NCI-H2107 treated with DMSO at 0.1 percent for 48 hours (cell line): ENCODE measurements at regions not wholly inside any gene's neighbourhood (a gene's known extent, or its start where the extent isn't known, plus 50 kb on each side); places are given as distances from the start of the nearest gene placed in this dataset.
A peak's percentile ranks its signal among the peaks of the same experiment; 100 is the strongest.

Experiments
- DNase-seq: peaks from one replicate; lab custom pipeline; 2025; ENCODE audit not compliant: unreplicated experiment; lab: John Stamatoyannopoulos, UW

DNA sequence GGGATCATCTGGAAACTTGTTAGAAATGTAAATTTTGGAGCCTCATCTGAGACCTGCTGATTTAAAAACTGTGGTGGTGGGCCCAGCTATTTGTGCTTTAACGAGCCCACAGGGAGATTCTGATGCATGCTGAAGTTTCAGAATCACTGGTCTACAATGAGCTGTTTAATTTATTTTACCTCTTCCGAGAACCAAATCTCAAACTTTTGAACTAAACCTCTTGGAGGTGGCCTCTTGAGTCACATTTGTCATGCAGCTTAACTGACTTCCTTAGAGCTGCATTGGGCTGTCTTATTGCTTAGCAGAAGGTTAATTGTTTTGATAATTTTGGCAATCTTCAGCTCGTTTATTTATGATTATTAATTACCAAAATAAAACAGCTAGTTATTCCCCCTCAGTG, 112.1 kb upstream of the NPHP3 start:
- no peak for DNase-seq

DNA sequence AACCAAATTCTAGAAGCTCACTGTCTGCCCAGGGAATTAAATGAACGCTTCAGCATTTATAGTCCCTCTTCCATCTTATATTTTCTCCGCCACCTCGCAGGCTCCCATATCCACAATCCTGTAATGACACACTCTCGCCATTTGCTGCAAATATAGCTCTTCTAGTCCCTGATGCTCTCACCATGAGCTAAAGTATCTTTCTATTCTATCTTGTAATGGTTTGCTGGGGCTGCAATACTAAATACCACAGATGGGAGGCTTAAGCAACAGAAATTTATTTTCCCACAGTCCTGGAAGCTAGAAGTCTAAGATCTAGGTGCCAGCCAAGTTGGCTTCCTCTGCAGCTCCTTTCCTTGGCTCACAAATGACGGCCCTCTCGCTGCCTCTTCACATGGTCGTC, 106.9 kb upstream of the NPHP3 start:
- no peak for DNase-seq

DNA sequence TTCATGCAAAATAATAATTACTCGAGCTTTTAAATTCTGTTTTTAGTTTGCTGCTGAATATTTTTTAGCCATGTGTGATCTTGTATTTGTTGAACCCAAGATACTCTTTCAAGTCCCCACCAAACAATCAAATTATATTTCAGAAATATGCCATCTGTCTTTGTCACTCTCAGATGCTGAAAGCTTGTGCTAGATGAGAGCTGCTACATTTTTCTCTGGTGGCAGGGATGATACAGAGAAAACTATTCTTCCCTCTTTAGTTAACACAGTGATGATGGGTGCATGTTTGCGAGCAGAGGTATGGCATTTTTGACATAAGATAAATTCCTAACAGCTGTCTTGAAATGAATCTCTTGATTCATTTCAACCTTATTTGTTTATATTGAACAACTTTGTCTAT, 100.6 kb upstream of the NPHP3 start:
- no peak for DNase-seq

DNA sequence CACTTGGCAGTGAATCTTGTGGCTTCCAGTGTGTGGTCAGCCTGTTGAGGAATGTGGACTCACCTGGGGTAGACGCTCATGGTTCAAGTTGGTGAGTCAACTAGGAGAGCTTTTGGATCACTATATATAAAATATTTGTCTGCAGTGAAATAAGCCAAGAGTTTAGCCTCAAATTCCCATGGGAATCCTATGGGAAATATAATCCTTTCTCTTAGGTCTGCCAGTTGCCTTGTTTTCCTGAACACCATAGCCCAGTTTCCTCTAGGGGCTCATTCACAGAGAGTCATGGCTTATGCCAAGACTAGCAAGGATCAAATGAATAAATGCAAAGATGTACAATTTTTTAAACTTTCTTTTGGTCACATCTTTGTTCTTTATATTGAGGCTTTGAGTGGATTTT, 100.1 kb upstream of the NPHP3 start:
- DNase-seq = peak; percentile 78

- DNase-seq = no peak
Observed at GRCh38 chr3:132821314-132821713, 99.1 kb upstream of the NPHP3 start.

DNA sequence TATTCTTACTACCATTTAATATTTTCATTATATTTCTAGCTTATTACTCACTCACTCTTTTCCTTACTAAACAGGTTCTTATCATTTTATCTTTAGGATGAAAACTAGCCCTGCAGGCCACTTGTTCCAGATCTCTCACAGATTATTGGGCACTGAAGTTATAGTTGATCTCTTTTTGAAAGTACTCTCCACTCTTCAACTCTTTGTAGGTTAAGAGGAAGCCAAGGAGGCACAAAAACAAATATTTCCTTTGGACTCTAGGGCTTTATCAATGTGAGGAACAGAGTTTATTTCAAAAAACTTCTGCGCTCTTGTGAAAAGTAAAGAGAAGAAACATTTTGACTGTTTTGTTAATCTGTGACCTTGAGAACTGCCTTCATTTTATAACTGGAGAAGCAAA, 96.0 kb upstream of the NPHP3 start:
- no peak for DNase-seq

- no peak for DNase-seq
Observed at GRCh38 chr3:132817646-132818177, 95.5 kb upstream of the NPHP3 start.

GRCh38 chr3:132805071-132805470, 82.9 kb upstream of the NPHP3 start:
- no peak for DNase-seq

- DNase-seq = no peak
Observed at GRCh38 chr3:132804498-132804897, 82.3 kb upstream of the NPHP3 start.

DNA sequence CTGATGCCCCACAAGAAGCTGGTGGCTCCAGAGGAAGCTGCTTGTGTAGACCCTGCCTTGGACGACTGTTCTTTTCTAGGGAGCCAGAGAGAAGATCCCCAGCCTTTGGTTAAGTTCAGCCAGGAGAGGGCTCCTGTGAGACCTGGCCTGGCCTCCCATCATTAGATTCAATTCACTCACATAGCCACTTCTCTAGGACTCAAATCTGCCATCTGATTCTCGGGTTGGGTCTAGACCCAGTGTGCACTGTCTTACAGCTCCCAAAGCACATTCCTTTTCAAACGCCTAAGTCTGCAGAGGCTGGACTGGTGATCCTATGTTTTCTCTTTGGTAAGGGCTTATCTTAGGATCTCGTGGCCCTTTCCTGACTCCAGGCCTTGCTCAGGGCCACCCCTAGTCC, 81.7 kb upstream of the NPHP3 start:
- no peak for DNase-seq

DNA sequence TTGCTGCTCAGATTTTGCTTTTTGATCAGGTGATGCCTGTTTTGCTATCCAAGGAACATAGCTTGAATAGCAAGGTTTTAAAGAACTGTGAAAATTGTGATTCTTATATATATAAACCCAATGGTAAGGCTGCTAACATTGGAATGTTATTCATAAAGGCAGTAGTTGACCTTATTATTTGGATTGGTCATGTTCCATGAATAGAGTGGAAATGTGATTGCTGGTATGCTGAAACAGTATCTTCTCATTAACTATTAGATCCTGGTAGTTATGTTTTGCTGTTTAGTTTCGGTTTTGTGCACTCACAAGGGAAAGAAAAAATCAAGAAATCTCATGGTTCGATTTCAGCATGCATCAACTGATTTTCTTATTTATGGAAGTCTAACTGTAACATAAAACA, 78.7 kb upstream of the NPHP3 start:
- DNase-seq = no peak

DNA sequence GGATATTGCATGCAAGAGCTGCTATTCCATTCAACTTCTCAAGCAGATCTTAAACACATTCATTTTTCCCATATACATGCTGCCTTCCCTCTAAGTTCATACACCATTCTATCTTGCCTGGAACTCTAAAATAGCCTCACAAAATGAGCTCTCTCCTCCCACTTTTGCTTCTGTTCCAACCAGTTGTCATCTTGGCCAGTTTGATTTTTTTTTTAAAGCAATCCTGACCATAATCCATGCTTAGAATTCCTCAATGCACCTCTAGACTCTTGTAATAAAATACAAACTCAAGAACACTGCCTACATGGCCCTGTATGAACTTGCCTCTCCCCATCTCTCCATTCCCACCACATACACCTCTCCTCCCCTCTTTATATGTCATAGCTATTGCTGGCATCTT, 68.6 kb upstream of the NPHP3 start:
- no peak for DNase-seq

DNA sequence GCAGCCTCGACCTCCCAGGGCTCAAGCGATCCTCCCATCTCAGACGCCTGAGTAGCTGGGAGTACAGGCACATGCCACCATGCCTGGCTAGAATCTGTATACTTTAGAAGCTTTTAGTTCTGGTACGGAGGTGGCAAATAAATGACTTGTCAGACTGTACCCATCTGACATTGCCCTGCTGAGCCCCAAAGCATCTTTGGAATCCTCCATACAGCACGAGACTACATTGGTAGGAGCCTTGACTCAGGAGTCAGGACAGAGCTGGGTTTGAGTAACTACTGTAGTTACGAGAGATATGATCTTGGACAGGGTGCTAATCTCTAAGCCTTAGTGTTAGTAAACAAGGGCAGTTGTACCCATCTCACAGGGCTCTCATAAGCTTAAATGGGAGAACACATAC, 67.8 kb upstream of the NPHP3 start:
- DNase-seq = no peak

DNA sequence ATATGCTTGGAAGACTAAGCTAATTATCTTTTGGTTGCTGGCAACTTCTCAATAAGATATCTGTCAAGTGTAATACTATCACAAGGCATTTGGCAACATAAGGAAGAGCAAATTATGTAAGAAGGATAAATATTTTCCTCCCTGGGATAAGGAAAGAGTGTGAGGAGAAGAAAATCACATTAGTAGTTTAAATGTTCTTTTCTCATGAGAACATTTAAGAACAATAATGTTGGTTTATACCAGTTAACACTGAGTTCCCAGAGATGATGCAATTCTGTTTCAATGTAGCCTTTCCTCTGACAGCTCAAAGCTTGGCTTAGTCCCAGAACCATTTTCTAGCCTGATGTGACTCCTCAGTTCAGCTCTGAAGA, 66.1 kb upstream of the NPHP3 start:
- peak; percentile 67 for DNase-seq

DNA sequence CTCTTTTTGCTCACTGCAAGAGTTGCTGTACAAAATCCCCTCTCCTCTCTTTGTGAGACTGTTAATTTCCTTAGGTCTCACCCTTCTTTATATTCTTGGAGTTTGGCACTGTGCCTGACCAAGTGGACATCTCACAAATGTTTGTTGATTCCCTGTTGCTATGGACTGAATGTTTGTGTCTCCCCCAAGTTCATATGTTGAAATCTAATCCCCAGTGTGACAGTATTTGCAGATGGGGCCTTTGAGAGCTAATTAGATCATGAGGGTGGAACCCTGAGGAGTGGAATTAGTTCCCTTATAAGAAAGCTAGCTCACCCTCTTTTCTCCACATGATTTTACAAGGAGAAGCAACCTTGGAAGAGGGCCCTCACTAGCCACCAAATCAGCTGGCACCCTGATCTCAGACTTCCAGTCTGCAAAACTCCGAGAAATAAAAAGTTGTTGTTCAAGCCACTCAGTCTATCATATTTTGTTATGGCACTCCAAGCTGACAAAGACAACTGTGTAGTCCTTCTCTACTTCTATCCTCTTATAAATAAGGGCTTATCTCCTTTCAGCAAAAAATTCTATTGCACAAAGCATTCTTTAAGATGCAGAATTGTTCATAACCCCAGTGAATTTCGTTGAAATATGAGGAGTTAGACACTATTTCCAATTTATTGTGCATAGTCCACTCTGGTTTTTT, 65.5 kb upstream of the NPHP3 start:
- DNase-seq = no peak

- no peak for DNase-seq
Observed at GRCh38 chr3:132786890-132787289, 64.7 kb upstream of the NPHP3 start.

- no peak for DNase-seq
Observed at GRCh38 chr3:132785292-132785691, 63.1 kb upstream of the NPHP3 start.

- DNase-seq = no peak
Observed at GRCh38 chr3:132784502-132785025, 62.4 kb upstream of the NPHP3 start.

GRCh38 chr3:132783152-132783551, 60.9 kb upstream of the NPHP3 start:
- no peak for DNase-seq

DNA sequence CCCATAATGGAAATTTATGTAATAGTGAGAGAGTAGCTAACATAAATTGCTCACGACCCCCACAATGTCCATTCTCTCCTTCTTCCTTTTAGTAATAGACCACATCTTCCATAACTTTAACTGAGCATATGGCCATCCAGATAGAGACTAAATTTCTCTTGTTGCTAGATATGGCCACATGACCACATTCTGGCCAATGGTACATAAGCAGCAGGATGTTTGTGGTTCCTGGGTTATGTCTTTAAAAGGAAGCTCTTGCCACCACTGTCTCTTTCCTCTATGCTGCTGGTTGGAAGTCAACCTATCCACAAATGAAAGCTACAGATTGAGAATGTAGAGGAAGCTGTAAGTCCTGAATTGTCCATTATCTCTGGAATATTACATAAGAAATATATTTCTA, 59.7 kb upstream of the NPHP3 start:
- DNase-seq = no peak

- DNase-seq = no peak
Observed at GRCh38 chr3:132777171-132777570, 55.0 kb upstream of the NPHP3 start.

- no peak for DNase-seq
Observed at GRCh38 chr3:132773071-132773619, 50.9 kb upstream of the NPHP3 start.

GRCh38 chr3:132772252-132772651, 50.0 kb upstream of the NPHP3 start:
- no peak for DNase-seq
